ENCODE measurements at regions not wholly inside any gene's neighbourhood (a gene's known extent, or its start where the extent isn't known, plus 50 kb on each side); places are given as distances from the start of the nearest gene placed in this dataset.

DNA sequence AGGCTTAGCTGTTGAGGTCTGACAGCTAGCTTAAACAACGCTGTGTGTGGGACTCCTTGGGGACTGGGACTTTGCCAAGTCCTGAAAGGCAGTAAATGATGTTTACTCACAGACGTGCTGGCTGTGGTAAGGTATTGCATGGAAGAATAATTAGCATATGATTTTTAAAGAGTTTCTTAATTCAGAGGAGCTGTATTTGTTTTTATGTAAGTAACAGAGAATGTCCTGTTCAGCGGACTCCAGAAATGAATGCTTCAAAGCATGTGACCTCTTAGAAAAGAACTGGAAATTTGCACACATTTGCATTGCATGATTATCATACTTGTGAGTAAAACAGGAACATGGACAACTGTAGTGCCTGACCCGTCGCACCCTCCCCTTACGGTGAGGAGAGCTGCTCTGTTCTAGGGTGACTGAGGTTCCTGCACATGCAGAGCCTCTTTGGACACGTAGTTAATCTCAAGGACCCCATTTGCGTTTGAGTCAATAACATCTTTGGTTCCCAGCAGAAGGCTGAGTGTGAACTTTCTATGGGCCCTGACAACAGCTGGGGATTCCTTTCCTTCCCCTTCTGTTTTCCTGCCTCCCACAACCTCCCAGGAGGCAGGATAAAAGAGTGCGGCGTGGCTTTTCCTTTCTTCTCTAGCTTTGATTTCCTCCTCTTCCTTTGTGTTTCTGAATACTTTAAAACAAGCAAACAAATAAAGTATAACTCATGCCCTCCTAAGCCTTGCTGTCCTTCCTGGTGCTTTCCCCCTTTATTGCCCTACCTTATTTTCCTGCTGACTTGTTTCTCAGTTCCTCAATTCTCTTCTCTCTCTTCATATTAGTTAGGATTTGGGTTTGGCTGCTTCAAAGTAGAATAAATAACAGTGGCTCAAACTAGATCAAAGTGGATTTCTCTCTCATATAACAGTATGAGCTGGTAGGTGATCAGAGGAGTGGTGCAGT is 157.2 kb upstream of the CD180 start:
- no peak for DNase-seq (ENCODE audit: low spot score)
- TF ChIP-seq, protein P1, sequence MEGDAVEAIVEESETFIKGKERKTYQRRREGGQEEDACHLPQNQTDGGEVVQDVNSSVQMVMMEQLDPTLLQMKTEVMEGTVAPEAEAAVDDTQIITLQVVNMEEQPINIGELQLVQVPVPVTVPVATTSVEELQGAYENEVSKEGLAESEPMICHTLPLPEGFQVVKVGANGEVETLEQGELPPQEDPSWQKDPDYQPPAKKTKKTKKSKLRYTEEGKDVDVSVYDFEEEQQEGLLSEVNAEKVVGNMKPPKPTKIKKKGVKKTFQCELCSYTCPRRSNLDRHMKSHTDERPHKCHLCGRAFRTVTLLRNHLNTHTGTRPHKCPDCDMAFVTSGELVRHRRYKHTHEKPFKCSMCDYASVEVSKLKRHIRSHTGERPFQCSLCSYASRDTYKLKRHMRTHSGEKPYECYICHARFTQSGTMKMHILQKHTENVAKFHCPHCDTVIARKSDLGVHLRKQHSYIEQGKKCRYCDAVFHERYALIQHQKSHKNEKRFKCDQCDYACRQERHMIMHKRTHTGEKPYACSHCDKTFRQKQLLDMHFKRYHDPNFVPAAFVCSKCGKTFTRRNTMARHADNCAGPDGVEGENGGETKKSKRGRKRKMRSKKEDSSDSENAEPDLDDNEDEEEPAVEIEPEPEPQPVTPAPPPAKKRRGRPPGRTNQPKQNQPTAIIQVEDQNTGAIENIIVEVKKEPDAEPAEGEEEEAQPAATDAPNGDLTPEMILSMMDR (IDR thresholded peaks at IDR 0.05; ENCODE audit: extremely low read depth, missing control alignments) = no peak

DNA sequence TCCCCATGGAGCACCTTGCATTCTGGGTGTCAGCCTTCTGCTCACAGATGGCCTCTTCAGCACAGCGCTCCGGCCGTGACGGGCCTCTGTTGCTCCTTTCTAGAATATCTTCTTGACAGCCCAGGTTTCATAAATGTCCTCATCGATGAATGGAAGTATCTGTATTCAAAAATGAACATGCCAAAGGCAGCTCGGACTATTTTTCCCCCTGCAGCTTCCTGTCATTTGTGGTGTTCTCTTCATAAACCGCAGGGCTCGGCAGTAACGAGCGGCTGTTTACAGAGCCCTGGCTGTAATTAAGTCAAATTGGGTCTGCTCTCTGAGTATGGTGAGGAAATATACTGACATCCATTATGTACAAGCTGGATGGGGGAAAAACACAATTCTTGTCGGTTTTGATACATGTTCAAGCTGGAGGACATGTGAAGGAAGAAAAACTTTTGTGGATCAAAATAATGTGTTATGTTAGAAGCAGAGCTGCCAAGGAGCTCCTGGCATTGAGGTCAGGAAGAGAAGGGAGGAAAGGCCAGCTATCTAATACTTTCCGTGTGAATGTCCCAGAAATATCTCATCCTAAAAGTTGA is 154.1 kb upstream of the CD180 start:
- TF ChIP-seq, protein P1 (IDR thresholded peaks at IDR 0.05; ENCODE audit: extremely low read depth, missing control alignments) = no peak
- DNase-seq (ENCODE audit: low spot score) = no peak

DNA sequence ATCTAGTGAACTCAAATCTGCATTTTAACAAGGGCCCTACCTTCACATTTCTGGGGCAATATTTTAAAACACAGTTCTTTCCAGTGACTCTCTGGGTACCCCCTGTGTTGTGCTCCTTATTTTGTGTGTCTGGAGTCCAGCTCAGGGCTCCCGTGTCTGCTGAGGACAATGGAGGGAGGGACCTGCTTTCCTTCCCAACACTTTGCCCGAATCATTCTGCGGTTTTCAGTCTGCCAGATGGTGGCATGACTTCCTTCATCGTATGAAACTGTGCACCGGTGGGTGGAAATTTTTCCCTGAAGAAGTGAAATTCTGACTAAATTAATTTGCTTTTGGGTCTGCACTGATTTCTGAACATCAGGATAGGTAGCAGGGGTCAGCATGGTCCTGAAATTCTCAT is 153.6 kb upstream of the CD180 start:
- no peak for DNase-seq (ENCODE audit: low spot score)
- TF ChIP-seq, protein P1 (IDR thresholded peaks at IDR 0.05; ENCODE audit: extremely low read depth, missing control alignments) = no peak

DNA sequence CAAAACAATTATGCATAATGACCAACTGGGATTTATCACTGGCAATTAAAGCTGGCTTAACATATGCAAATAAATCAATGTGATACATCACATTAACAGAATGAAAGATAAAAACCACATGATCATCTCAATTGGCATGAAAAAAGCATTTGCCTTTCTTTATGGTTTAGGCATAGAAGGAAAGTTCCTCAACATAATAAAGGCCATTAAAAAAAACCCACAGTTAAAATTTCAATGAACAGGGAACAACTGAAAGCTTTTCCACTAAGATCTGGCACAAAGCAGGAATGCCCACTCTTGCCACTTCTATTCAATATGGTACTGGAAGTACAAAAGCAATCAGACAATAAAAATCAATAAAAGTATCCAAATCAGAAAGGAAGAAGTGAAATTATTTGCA is 151.2 kb upstream of the CD180 start:
- TF ChIP-seq, protein P1 (IDR thresholded peaks at IDR 0.05; ENCODE audit: extremely low read depth, missing control alignments) = no peak
- DNase-seq (ENCODE audit: low spot score) = no peak

DNA sequence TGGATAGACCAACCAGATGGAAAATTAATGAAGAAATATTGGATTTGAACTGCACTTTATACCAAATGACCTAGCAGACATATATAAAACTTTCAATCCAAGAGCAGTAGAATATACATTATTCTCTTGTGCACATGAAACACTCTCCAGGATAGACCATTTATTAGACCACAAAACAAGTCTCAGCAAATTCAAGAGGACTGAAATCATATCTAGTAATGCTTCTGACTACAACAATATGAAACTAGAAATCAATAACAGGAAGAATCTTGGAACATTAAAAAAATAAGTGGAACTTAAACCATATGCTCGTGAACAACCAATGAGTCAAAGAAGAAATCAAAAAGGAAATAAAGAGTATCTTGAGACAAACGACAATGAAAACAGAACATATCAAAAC is 150.0 kb upstream of the CD180 start:
- DNase-seq (ENCODE audit: low spot score) = no peak
- TF ChIP-seq, protein P1 (IDR thresholded peaks at IDR 0.05; ENCODE audit: extremely low read depth, missing control alignments) = no peak

DNA sequence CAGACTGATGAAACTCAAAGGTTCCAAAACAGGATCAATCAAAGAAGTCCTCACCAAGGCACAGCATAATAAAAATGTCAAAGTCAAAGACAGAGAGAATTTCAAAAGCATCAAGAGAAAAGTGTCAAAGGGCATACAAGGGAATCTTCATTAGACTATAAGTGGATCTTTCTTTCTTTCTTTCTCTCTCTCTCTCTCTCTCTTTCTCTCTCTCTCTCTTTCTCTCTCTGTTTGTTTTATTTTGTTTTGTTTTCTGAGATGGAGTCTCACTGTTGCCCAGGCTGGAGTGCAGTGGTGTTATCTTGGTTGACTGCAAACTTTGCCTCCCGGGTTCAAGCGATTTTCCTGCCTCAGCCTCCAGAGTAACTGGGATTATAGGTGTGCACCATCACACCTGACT is 148.3 kb upstream of the CD180 start:
- no peak for DNase-seq (ENCODE audit: low spot score)
- TF ChIP-seq, protein P1 (IDR thresholded peaks at IDR 0.05; ENCODE audit: extremely low read depth, missing control alignments) = no peak

DNA sequence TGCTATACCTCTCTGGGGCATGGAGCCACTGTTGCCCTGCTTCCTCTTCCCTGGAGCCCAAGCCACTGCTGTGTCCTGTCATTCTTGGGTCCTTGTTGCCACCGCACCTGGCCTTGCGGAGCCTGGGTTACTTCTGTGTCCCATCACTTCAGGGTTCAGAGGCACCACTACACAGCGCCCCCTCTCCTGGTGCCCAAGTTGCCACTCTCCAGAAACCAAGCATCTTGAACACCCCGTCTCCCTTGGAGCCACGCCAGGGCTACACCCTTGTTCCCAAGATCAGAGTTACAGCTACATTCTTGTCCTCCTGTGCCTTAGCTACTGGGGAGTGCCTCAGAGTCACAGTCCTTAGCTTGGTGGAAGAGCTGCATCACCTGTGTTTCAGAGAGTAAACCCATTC is 147.2 kb upstream of the CD180 start:
- TF ChIP-seq, protein P1 (IDR thresholded peaks at IDR 0.05; ENCODE audit: extremely low read depth, missing control alignments) = no peak
- no peak for DNase-seq (ENCODE audit: low spot score)

Data from GM20000 (cell line).